Stimulated activated naive B cell treated with anti-CD40 and anti-IgM and Interleukin-4, amounts not matched to agents 10 μg/mL and 1 μg/mL and 100 μg/mL, for 72 hours (primary cell): ENCODE measurements at regions not wholly inside any gene's neighbourhood (a gene's known extent, or its start where the extent isn't known, plus 50 kb on each side); places are given as distances from the start of the nearest gene placed in this dataset.

ENCODE experiments used
- ATAC-seq, 2 donors: fragments of 150-1000 bp; cut with Tn5 transposase; replicated peaks; 2 replicates each; pipeline ENCODE4 v1.10.0; 2021; ENCODE audit warnings: moderate library complexity in 1 of 2
- DNase-seq: peaks from one replicate; pipeline ENCODE4 v3.0.0; 2021
- H3K27ac Mint-ChIP-seq: one replicate; pipeline ENCODE4 v1.8.0; 2022; ENCODE audit warnings: mild to moderate bottlenecking, mixed read lengths
- H3K27me3 Mint-ChIP-seq, 2 donors: one replicate each; pipeline ENCODE4 v1.8.0; 2022; ENCODE audit warnings: mixed read lengths in 2 of 2
- H3K36me3 Mint-ChIP-seq, 2 donors: one replicate each; pipeline ENCODE4 v1.8.0; 2022; ENCODE audit warnings: mixed read lengths in 2 of 2, mild to moderate bottlenecking in 1 of 2
- H3K4me1 Mint-ChIP-seq, 2 donors: one replicate each; pipeline ENCODE4 v1.8.0; 2022; ENCODE audit warnings: mixed read lengths in 2 of 2, mild to moderate bottlenecking in 1 of 2
- H3K4me3 Mint-ChIP-seq, 2 donors: one replicate each; pipeline ENCODE4 v1.8.0; 2022; ENCODE audit warnings: mild to moderate bottlenecking in 2 of 2, mixed read lengths in 2 of 2, moderate library complexity in 1 of 2
- H3K9me3 Mint-ChIP-seq, 2 donors: one replicate each; pipeline ENCODE4 v1.8.0; 2022; ENCODE audit warnings: mixed read lengths in 2 of 2, mild to moderate bottlenecking in 1 of 2

GRCh38 chr6:113660819-113661218, 196.3 kb upstream of the MARCKS start:
- H3K27me3 Mint-ChIP-seq: no peaks in the 10 kb centered on the region
- H3K36me3 Mint-ChIP-seq: no peaks in the 10 kb centered on the region
- ATAC-seq (no peak), DNase-seq (no peak)
- peaks cover 11 to 18% of the 10 kb centered on the region in 2 donors for H3K4me1 Mint-ChIP-seq
- no peak overlapping the region for H3K27ac Mint-ChIP-seq
- no peak overlapping the region for H3K4me3 Mint-ChIP-seq
- H3K9me3 Mint-ChIP-seq: no peaks in the 10 kb centered on the region

- DNase-seq: no peak
- no peaks in the 10 kb centered on the region for H3K36me3 Mint-ChIP-seq
- no peak overlapping the region for H3K27ac Mint-ChIP-seq
- no peaks in the 10 kb centered on the region for H3K9me3 Mint-ChIP-seq
- H3K4me3 Mint-ChIP-seq: no peak overlapping the region
- ATAC-seq: peak; percentile 30 to 36
- peaks cover 11 to 18% of the 10 kb centered on the region in 2 donors for H3K4me1 Mint-ChIP-seq
- no peaks in the 10 kb centered on the region for H3K27me3 Mint-ChIP-seq
These were observed 195.0 kb upstream of the MARCKS start for GRCh38 chr6:113662093-113662665.

DNA sequence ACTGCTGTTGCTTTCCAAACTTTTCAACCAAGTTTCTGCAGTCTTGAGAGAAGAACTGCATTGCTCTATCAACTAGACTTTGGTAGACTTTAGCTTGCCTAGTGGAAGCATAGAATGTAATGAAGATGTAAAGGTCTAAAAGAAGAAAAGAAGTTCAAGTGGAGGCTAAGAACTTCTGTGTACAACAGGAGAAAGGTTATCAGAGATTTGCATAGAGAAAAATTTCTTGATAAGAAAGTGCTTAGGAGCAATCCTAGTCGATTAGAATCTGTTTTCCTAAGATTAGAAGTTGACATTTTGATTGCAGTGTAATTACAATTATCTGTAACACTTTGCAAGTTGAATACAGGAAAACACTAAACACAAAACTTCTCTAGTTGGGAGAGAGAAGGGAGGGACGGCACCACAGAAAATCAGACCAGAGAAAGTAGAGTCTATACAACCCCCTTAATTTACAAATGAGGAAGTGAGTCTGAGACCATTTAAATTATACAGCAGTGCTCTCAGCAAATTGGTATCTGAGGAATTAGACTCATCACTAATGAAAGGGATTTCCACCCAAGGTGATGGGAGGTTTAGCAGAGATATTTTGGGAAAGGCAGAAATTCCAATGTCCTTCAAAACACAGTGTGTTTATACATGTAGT, 194.3 kb upstream of the MARCKS start:
- no peaks in the 10 kb centered on the region for H3K36me3 Mint-ChIP-seq
- peaks cover 11 to 18% of the 10 kb centered on the region in 2 donors for H3K4me1 Mint-ChIP-seq
- H3K9me3 Mint-ChIP-seq: no peaks in the 10 kb centered on the region
- peak overlapping the region; percentile 17 to 39 for H3K4me3 Mint-ChIP-seq
- DNase-seq (no peak), ATAC-seq (peak; percentile 95 to 97)
- no peaks in the 10 kb centered on the region for H3K27me3 Mint-ChIP-seq
- H3K27ac Mint-ChIP-seq: no peak overlapping the region

DNA sequence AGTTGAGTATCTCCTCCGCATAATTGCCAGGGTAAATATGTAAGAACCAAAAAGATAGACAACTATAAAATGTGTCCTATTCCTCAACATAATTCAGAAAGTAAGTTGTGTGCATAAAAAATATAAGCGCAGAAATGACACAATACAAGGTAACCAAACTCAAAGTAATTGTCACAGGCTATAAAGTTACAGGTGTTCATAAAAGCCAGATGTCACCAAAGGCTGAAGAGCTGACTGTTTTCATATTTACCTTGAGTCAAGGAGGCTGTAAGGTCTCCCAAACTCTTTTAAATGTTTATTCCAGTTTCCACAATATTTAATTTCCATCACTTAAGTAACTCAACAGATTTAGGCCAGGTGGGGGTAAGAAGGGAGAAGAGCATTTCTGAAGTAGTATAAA, 192.2 kb upstream of the MARCKS start:
- DNase-seq: no peak
- Mint-ChIP-seq H3K36me3 (no peaks in the 10 kb centered on the region), H3K4me3 (no peak overlapping the region), H3K4me1 (peaks cover 13 to 18% of the 10 kb centered on the region in 2 donors), H3K27me3 (no peaks in the 10 kb centered on the region), H3K27ac (no peak overlapping the region), H3K9me3 (no peaks in the 10 kb centered on the region)
- ATAC-seq: no peak

- DNase-seq (no peak), ATAC-seq (no peak)
These were observed 188.3 kb upstream of the MARCKS start for GRCh38 chr6:113668641-113669408.

DNA sequence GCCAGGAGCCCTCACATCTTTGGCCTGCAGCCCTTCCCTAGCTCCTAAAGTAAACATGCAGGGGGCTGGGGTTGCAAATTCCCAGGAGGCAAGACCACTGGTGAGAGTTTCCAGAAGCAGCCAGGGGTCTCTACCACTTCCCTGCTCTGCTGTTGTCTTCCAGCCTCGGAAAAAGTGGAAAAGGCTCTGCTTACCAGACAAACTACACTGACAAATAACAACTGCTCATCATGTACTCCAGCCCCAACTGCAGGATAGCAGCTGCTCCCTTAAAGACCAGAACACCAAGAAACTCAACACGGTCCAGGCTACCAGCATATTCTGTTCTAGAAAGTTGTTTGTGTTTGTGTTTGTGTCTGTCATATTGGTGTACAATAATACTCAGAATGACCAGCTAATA, 187.5 kb upstream of the MARCKS start:
- ATAC-seq: no peak

More at GRCh38 chr6:113668641-113669408, 188.3 kb upstream of the MARCKS start:
- Mint-ChIP-seq H3K27me3 (no peaks in the 10 kb centered on the region), H3K27ac (no peak overlapping the region), H3K4me3 (no peak overlapping the region), H3K4me1 (peaks cover 6 to 10% of the 10 kb centered on the region in 2 donors), H3K9me3 (no peaks in the 10 kb centered on the region), H3K36me3 (no peaks in the 10 kb centered on the region)

DNA sequence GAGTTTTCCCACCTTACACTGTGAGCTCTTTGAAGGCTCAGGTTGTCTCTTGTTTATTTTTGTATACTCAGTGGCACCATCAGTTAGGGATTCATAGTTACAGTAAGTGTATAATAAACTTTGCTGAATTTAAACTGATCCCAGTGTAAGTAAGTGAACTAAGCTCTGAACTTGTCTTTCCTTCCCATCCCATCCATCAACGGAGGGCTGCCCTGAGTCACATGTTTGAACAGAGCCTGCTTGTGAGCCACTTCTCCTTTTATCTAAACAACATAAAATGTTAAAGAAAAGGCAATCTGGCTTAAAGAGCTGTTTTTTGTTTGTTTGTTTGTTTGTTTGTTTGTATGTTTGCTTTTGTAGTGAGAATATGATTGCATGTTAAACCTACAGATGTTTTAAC, 185.7 kb upstream of the MARCKS start:
- no peak overlapping the region for H3K27ac Mint-ChIP-seq
- H3K36me3 Mint-ChIP-seq: no peaks in the 10 kb centered on the region
- peaks cover 6 to 10% of the 10 kb centered on the region in 2 donors for H3K4me1 Mint-ChIP-seq
- H3K4me3 Mint-ChIP-seq: no peak overlapping the region
- no peaks in the 10 kb centered on the region for H3K27me3 Mint-ChIP-seq
- no peaks in the 10 kb centered on the region for H3K9me3 Mint-ChIP-seq
- DNase-seq (no peak), ATAC-seq (no peak)

More for the DNA sequence above, 187.5 kb upstream of the MARCKS start:
- no peak for DNase-seq
- no peaks in the 10 kb centered on the region for H3K27me3 Mint-ChIP-seq
- H3K4me1 Mint-ChIP-seq: peaks cover 6 to 10% of the 10 kb centered on the region in 2 donors
- H3K4me3 Mint-ChIP-seq: no peak overlapping the region
- no peaks in the 10 kb centered on the region for H3K36me3 Mint-ChIP-seq
- H3K27ac Mint-ChIP-seq: no peak overlapping the region
- H3K9me3 Mint-ChIP-seq: no peaks in the 10 kb centered on the region

DNA sequence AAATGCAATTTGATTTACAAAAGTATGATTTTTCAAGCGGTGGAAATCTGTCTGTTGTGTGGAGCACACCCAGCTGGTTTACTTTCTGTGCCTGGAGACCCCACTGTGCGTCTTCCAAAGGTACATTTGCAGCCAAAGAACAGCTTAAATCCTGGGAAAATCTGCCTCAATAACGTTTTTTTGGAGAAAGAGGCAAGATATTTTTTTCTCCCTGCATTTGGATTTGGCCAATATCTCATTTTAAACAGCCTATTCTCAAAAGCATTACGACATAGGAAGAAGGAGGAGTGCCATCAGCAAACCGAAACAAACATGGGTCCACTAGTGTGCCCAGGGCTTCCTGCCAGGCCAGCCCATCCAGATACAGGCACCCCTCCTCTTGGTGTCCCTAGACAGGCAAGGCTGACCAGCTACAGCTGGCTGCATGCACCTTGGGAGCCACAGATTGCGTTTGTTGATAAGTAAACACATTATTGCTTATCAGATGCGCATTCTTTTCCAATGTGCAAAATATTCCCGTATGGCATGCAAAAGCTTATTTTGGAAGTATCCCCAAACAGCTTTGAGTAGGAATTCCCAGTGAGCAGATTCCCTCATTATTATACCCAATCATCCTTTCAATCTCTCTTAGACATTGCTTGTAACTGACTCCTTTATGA, 184.5 kb upstream of the MARCKS start:
- ATAC-seq: no peak
- no peak overlapping the region for H3K4me3 Mint-ChIP-seq
- H3K27ac Mint-ChIP-seq: no peak overlapping the region
- H3K27me3 Mint-ChIP-seq: no peaks in the 10 kb centered on the region
- H3K4me1 Mint-ChIP-seq: peaks cover 6 to 10% of the 10 kb centered on the region in 2 donors
- no peak for DNase-seq
- H3K36me3 Mint-ChIP-seq: no peaks in the 10 kb centered on the region
- no peaks in the 10 kb centered on the region for H3K9me3 Mint-ChIP-seq

- Mint-ChIP-seq H3K9me3 (no peaks in the 10 kb centered on the region), H3K36me3 (no peaks in the 10 kb centered on the region), H3K4me1 (peaks cover 4 to 10% of the 10 kb centered on the region in 2 donors), H3K4me3 (no peak overlapping the region), H3K27me3 (no peaks in the 10 kb centered on the region), H3K27ac (no peak overlapping the region)
- no peak for ATAC-seq
- DNase-seq: no peak
These were observed 183.1 kb upstream of the MARCKS start for GRCh38 chr6:113674075-113674474.

DNA sequence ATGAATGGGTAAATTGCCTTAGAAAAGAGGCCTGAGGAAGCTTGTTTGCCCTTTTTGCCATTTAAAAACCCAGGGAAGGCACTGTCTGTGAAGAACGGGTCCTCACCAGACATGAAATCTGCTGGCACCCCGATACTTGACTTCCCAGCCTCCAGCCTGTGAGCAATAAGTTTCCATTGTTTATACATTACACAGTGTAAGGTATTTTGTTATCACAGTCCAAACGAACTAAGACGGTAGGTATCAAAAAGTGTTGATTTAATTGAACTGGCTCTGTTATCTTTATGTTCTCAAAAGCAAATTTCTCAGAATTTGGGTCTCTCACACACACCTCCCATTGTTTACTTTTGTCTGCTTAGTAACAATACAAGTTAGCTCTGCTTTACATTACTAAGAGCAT, 181.1 kb upstream of the MARCKS start:
- Mint-ChIP-seq H3K9me3 (no peaks in the 10 kb centered on the region), H3K27ac (no peak overlapping the region), H3K27me3 (no peaks in the 10 kb centered on the region), H3K4me3 (no peak overlapping the region), H3K4me1 (peaks cover 7 to 17% of the 10 kb centered on the region in 2 donors), H3K36me3 (no peaks in the 10 kb centered on the region)
- no peak for DNase-seq
- no peak for ATAC-seq

- Mint-ChIP-seq H3K9me3 (no peaks in the 10 kb centered on the region), H3K4me3 (no peak overlapping the region), H3K4me1 (peaks cover 5 to 14% of the 10 kb centered on the region in 2 donors), H3K36me3 (no peaks in the 10 kb centered on the region), H3K27me3 (no peaks in the 10 kb centered on the region), H3K27ac (no peak overlapping the region)
- ATAC-seq (no peak), DNase-seq (no peak)
These were observed 180.2 kb upstream of the MARCKS start for GRCh38 chr6:113676968-113677367.

- Mint-ChIP-seq H3K36me3 (no peaks in the 10 kb centered on the region), H3K9me3 (no peaks in the 10 kb centered on the region), H3K27ac (no peak overlapping the region), H3K4me1 (peaks cover 5 to 15% of the 10 kb centered on the region in 2 donors), H3K27me3 (no peaks in the 10 kb centered on the region), H3K4me3 (no peak overlapping the region)
- no peak for DNase-seq
- ATAC-seq: no peak
These were observed 178.1 kb upstream of the MARCKS start for GRCh38 chr6:113679051-113679450.

DNA sequence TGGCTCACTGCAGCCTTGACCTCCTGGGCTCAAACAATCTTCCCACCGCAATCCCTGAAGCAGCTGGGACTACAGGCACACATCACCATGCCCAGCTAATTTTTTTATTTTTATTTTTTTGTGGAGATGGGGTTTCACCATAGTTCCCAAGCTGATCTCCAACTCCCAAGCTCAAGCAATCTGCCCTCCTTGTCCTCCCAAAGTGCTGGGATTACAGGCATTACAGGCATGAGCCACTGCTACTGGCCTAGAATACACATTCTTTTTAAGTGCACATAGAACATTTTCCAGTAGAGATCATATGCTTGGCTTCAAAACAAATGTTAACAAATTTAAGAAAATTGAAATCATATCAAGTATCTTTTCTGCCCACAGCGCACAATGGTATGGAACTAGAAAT, 176.8 kb upstream of the MARCKS start:
- Mint-ChIP-seq H3K27ac (no peak overlapping the region), H3K36me3 (no peaks in the 10 kb centered on the region), H3K4me1 (peaks cover 10 to 22% of the 10 kb centered on the region in 2 donors), H3K4me3 (no peak overlapping the region), H3K27me3 (no peaks in the 10 kb centered on the region), H3K9me3 (peaks cover 0 to 2% of the 10 kb centered on the region in 2 donors)
- DNase-seq: no peak
- ATAC-seq: no peak

DNA sequence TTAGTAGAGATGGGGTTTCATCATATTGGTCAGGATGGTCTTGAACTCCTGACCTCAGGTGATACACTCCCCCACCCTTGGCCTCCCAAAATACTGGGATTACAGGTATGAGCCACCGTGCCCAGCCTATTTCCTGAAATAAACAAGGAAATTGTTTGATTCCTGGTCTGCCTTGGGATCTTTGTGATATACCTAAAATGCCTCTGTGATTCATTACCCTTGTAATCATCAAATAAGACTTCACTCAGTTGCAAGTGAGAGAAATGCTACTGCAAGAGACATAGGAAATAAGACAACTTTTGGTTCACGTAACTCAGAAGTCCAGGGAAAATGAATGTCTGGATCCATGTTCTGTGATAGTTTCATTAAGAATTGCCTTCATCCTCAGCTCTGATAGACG, 173.2 kb upstream of the MARCKS start:
- Mint-ChIP-seq H3K9me3 (peaks cover 0 to 2% of the 10 kb centered on the region in 2 donors), H3K27me3 (no peaks in the 10 kb centered on the region), H3K4me1 (peaks cover 10 to 22% of the 10 kb centered on the region in 2 donors), H3K4me3 (no peak overlapping the region), H3K27ac (no peak overlapping the region), H3K36me3 (no peaks in the 10 kb centered on the region)
- DNase-seq: no peak
- ATAC-seq: no peak
